Activated CD8-positive, alpha-beta memory T cell treated with anti-CD3 and anti-CD28 coated beads, Interleukin-2, amount 10 ng/mL, durations not matched to agents 7 days and 5 days (primary cell): ENCODE measurements at regions not wholly inside any gene's neighbourhood (a gene's known extent, or its start where the extent isn't known, plus 50 kb on each side); places are given as distances from the start of the nearest gene placed in this dataset.
A peak's percentile ranks its signal among the peaks of the same experiment; 100 is the strongest.

Experiments used
- ATAC-seq: fragments of 150-1000 bp; cut with Tn5 transposase; one replicate; pipeline ENCODE4 v1.10.0; 2021; ENCODE audit warnings: moderate library complexity
- CTCF ChIA-PET: fragments of 350-600 bp; sonication (Branson Sonifier 250); formaldehyde crosslinking; loops from one replicate; lab custom pipeline; 2021; ENCODE audit warnings: antibody characterized with exemption; lab: Charles Lee
- DNase-seq: peaks from one replicate; pipeline ENCODE4 v3.0.0-alpha.2; 2020
- H3K27ac Mint-ChIP-seq: one replicate; pipeline ENCODE4 v1.8.0; 2021; ENCODE audit warnings: mild to moderate bottlenecking, mixed read lengths
- H3K27me3 Mint-ChIP-seq: one replicate; pipeline ENCODE4 v1.8.0; 2021; ENCODE audit warnings: mixed read lengths
- H3K36me3 Mint-ChIP-seq: one replicate; pipeline ENCODE4 v1.8.0; 2021; ENCODE audit warnings: mild to moderate bottlenecking, mixed read lengths
- H3K4me1 Mint-ChIP-seq: one replicate; pipeline ENCODE4 v1.8.0; 2021; ENCODE audit warnings: mixed read lengths
- H3K4me3 Mint-ChIP-seq: one replicate; pipeline ENCODE4 v1.8.0; 2021; ENCODE audit warnings: mild to moderate bottlenecking, moderate library complexity, mixed read lengths
- H3K9me3 Mint-ChIP-seq: one replicate; pipeline ENCODE4 v1.8.0; 2022; ENCODE audit warnings: low read depth, mixed read lengths

- CTCF ChIA-PET = no interaction called here
- ATAC-seq (peak; percentile 27), DNase-seq (peak; percentile 48)
- H3K4me1 Mint-ChIP-seq = peaks cover 12% of the 10 kb centered on the region
- no peak overlapping the region for H3K27ac Mint-ChIP-seq
- H3K27me3 Mint-ChIP-seq = no peaks in the 10 kb centered on the region
- no peak overlapping the region for H3K4me3 Mint-ChIP-seq
- H3K9me3 Mint-ChIP-seq = no peaks in the 10 kb centered on the region
- peaks cover 5% of the 10 kb centered on the region for H3K36me3 Mint-ChIP-seq
Measured at GRCh38 chr14:97584528-97584927, 787.3 kb downstream of the VRK1 start.

- CTCF ChIA-PET = interaction anchor here (0.9 kb wide), 1 partner anchor 10 kb away, joined by 4 read pairs; no protein-coding TSS in a partner anchor
- peak overlapping the region; percentile 57 for H3K27ac Mint-ChIP-seq
- H3K4me3 Mint-ChIP-seq = no peak overlapping the region
- DNase-seq (no peak), ATAC-seq (no peak)
- H3K36me3 Mint-ChIP-seq = peaks cover 25% of the 10 kb centered on the region
- H3K4me1 Mint-ChIP-seq = peaks cover 37% of the 10 kb centered on the region
- no peaks in the 10 kb centered on the region for H3K27me3 Mint-ChIP-seq
- H3K9me3 Mint-ChIP-seq = peaks cover 10% of the 10 kb centered on the region
Measured at GRCh38 chr14:97592341-97592980, 795.3 kb downstream of the VRK1 start.

- CTCF ChIA-PET = interaction anchor here (1.1 to 1.6 kb wide), 2 partner anchors 8 to 13 kb away, joined by 3 to 5 read pairs; no protein-coding TSS in a partner anchor
- peaks cover 24% of the 10 kb centered on the region for H3K36me3 Mint-ChIP-seq
- ATAC-seq = no peak
- no peaks in the 10 kb centered on the region for H3K27me3 Mint-ChIP-seq
- H3K27ac Mint-ChIP-seq = no peak overlapping the region
- peaks cover 10% of the 10 kb centered on the region for H3K9me3 Mint-ChIP-seq
- H3K4me3 Mint-ChIP-seq = no peak overlapping the region
- no peak for DNase-seq
- peaks cover 29% of the 10 kb centered on the region for H3K4me1 Mint-ChIP-seq
Measured at GRCh38 chr14:97594306-97594705, 797.1 kb downstream of the VRK1 start.

- ATAC-seq (peak; percentile 88), DNase-seq (peak; percentile 89)
- no peak overlapping the region for H3K4me3 Mint-ChIP-seq
- H3K27ac Mint-ChIP-seq = no peak overlapping the region
- peaks cover 27% of the 10 kb centered on the region for H3K4me1 Mint-ChIP-seq
- CTCF ChIA-PET = interaction anchor here (0.8 to 2.5 kb wide), 11 partner anchors 9 to 376 kb away, joined by 3 to 11 read pairs (median 3); no protein-coding TSS in a partner anchor
- H3K27me3 Mint-ChIP-seq = no peaks in the 10 kb centered on the region
- H3K36me3 Mint-ChIP-seq = peaks cover 20% of the 10 kb centered on the region
- peaks cover 9% of the 10 kb centered on the region for H3K9me3 Mint-ChIP-seq
Measured at GRCh38 chr14:97602438-97603117, 805.4 kb downstream of the VRK1 start.

- Mint-ChIP-seq H3K9me3 (peaks cover 9% of the 10 kb centered on the region), H3K27ac (no peak overlapping the region), H3K4me1 (peaks cover 27% of the 10 kb centered on the region), H3K4me3 (no peak overlapping the region), H3K36me3 (peaks cover 18% of the 10 kb centered on the region), H3K27me3 (no peaks in the 10 kb centered on the region)
- DNase-seq = peak; percentile 78
- CTCF ChIA-PET = interaction anchor here (0.8 to 2.5 kb wide), 9 partner anchors 9 to 224 kb away, joined by 3 to 11 read pairs (median 3); no protein-coding TSS in a partner anchor
- peak; percentile 84 for ATAC-seq
Measured at GRCh38 chr14:97603201-97603600, 806.0 kb downstream of the VRK1 start.

GRCh38 chr14:97604731-97605130 lies 807.5 kb downstream of the VRK1 start:
- Mint-ChIP-seq H3K4me3 (no peak overlapping the region), H3K36me3 (peaks cover 16% of the 10 kb centered on the region), H3K27ac (no peak overlapping the region), H3K9me3 (peaks cover 9% of the 10 kb centered on the region), H3K27me3 (no peaks in the 10 kb centered on the region), H3K4me1 (peaks cover 26% of the 10 kb centered on the region)
- ATAC-seq = no peak
- no peak for DNase-seq
- CTCF ChIA-PET = interaction anchor here (1.1 to 2.5 kb wide), 3 partner anchors 13 to 18 kb away, joined by 3 to 11 read pairs (median 4); no protein-coding TSS in a partner anchor

GRCh38 chr14:97618401-97618800 lies 821.2 kb downstream of the VRK1 start:
- peaks cover 40% of the 10 kb centered on the region for H3K4me1 Mint-ChIP-seq
- H3K4me3 Mint-ChIP-seq = no peak overlapping the region
- H3K36me3 Mint-ChIP-seq = peaks cover 36% of the 10 kb centered on the region
- H3K27ac Mint-ChIP-seq = peak overlapping the region; percentile 38
- H3K27me3 Mint-ChIP-seq = no peaks in the 10 kb centered on the region
- H3K9me3 Mint-ChIP-seq = peaks cover 18% of the 10 kb centered on the region
- no peak for DNase-seq
- CTCF ChIA-PET = interaction anchor here (0.6 to 1.6 kb wide), 4 partner anchors 8 to 41 kb away, joined by 3 to 11 read pairs (median 4); no protein-coding TSS in a partner anchor
- no peak for ATAC-seq

- H3K36me3 Mint-ChIP-seq = peaks cover 34% of the 10 kb centered on the region
- H3K9me3 Mint-ChIP-seq = peaks cover 14% of the 10 kb centered on the region
- CTCF ChIA-PET = interaction anchor here (0.6 to 1.6 kb wide), 4 partner anchors 8 to 40 kb away, joined by 3 to 11 read pairs (median 4); no protein-coding TSS in a partner anchor
- DNase-seq (no peak), ATAC-seq (peak; percentile 29)
- no peaks in the 10 kb centered on the region for H3K27me3 Mint-ChIP-seq
- peaks cover 40% of the 10 kb centered on the region for H3K4me1 Mint-ChIP-seq
- H3K27ac Mint-ChIP-seq = peak overlapping the region; percentile 96
- H3K4me3 Mint-ChIP-seq = no peak overlapping the region
Measured at GRCh38 chr14:97618917-97619690, 821.9 kb downstream of the VRK1 start.

GRCh38 chr14:97620066-97620465 lies 822.9 kb downstream of the VRK1 start:
- no peaks in the 10 kb centered on the region for H3K27me3 Mint-ChIP-seq
- H3K36me3 Mint-ChIP-seq = peaks cover 28% of the 10 kb centered on the region
- peaks cover 40% of the 10 kb centered on the region for H3K4me1 Mint-ChIP-seq
- peak overlapping the region; percentile 74 for H3K4me3 Mint-ChIP-seq
- no peak for DNase-seq
- peak; percentile 13 for ATAC-seq
- peaks cover 11% of the 10 kb centered on the region for H3K9me3 Mint-ChIP-seq
- H3K27ac Mint-ChIP-seq = peak overlapping the region; percentile 96
- CTCF ChIA-PET = interaction anchor here (1.5 to 2.0 kb wide), 2 partner anchors 9 kb away, joined by 3 to 4 read pairs; no protein-coding TSS in a partner anchor

GRCh38 chr14:97624985-97625384 lies 827.8 kb downstream of the VRK1 start:
- ATAC-seq = no peak
- H3K9me3 Mint-ChIP-seq = peaks cover 2% of the 10 kb centered on the region
- peaks cover 16% of the 10 kb centered on the region for H3K4me1 Mint-ChIP-seq
- no peak overlapping the region for H3K4me3 Mint-ChIP-seq
- peaks cover 14% of the 10 kb centered on the region for H3K36me3 Mint-ChIP-seq
- no peaks in the 10 kb centered on the region for H3K27me3 Mint-ChIP-seq
- no peak overlapping the region for H3K27ac Mint-ChIP-seq
- DNase-seq = no peak
- CTCF ChIA-PET = interaction anchor here (0.7 kb wide), 1 partner anchor 22 kb away, joined by 3 read pairs; no protein-coding TSS in a partner anchor

GRCh38 chr14:97625477-97625876 lies 828.3 kb downstream of the VRK1 start:
- DNase-seq (no peak), ATAC-seq (no peak)
- H3K9me3 Mint-ChIP-seq = peaks cover 2% of the 10 kb centered on the region
- CTCF ChIA-PET = interaction anchor here (0.7 to 0.9 kb wide), 2 partner anchors 9 to 23 kb away, joined by 3 read pairs; no protein-coding TSS in a partner anchor
- H3K36me3 Mint-ChIP-seq = peaks cover 14% of the 10 kb centered on the region
- peaks cover 11% of the 10 kb centered on the region for H3K4me1 Mint-ChIP-seq
- no peak overlapping the region for H3K27ac Mint-ChIP-seq
- no peaks in the 10 kb centered on the region for H3K27me3 Mint-ChIP-seq
- H3K4me3 Mint-ChIP-seq = no peak overlapping the region

- H3K9me3 Mint-ChIP-seq = peaks cover 2% of the 10 kb centered on the region
- no peak overlapping the region for H3K4me3 Mint-ChIP-seq
- CTCF ChIA-PET = interaction anchor here (0.9 kb wide), 1 partner anchor 9 kb away, joined by 3 read pairs; no protein-coding TSS in a partner anchor
- no peak overlapping the region for H3K27ac Mint-ChIP-seq
- peaks cover 5% of the 10 kb centered on the region for H3K4me1 Mint-ChIP-seq
- peaks cover 12% of the 10 kb centered on the region for H3K36me3 Mint-ChIP-seq
- ATAC-seq (no peak), DNase-seq (no peak)
- peaks cover 2% of the 10 kb centered on the region for H3K27me3 Mint-ChIP-seq
Measured at GRCh38 chr14:97626088-97626487, 828.9 kb downstream of the VRK1 start.

GRCh38 chr14:97630249-97630648 lies 833.1 kb downstream of the VRK1 start:
- H3K9me3 Mint-ChIP-seq = no peaks in the 10 kb centered on the region
- DNase-seq = no peak
- peaks cover 2% of the 10 kb centered on the region for H3K27me3 Mint-ChIP-seq
- no peak for ATAC-seq
- H3K36me3 Mint-ChIP-seq = peaks cover 1% of the 10 kb centered on the region
- CTCF ChIA-PET = no interaction called here
- H3K27ac Mint-ChIP-seq = no peak overlapping the region
- H3K4me3 Mint-ChIP-seq = no peak overlapping the region
- H3K4me1 Mint-ChIP-seq = peaks cover 16% of the 10 kb centered on the region
